ENCODE measurements at regions not wholly inside any gene's neighbourhood (a gene's known extent, or its start where the extent isn't known, plus 50 kb on each side); places are given as distances from the start of the nearest gene placed in this dataset.

DNA sequence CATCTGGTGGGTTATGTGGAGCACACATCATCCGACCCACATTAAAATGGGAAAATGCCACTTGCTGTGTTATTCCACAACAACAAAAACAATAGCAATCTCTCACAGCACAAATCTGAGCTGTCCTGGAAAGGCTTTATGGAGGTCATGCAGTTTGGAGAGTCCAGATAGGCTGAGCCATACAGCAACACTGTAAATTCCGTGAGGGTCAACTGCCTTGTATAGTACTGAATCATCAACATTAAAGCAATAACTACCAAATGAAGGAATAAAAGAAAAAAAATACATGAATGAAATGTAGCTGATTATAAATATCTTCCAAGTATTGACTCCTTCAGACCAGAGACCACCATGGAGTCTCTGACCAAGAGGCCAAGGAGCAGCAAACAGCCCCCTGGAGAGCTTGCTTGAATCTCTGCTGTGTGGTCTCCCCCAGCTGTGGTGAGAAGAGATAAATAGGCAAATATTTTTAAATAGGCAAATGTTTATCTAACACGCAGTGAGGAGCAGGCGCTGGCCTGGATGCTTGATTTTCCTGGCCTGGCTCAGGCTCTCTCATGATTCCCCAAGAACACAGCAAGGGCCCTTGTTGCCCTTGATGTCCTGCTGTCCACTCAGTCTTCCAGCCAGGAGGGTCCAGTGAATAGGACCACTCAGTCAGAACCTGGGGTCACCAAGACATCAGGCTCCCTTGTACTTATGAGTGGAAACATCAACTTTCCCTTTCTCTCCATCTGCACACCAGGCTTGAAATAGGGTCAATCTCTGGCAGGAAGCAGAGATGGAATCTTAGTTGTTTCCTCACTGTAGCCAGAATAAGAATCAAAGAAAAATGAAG is 1021.3 kb downstream of the XPNPEP1 start:
- Histone ChIP-seq H2BK120ac (ENCODE audit: low read depth, low read length) (no peak overlapping the region), H4K8ac (ENCODE audit: low read depth in 2 of 2, low read length in 2 of 2) (no peak overlapping the region), H3K9me3 (ENCODE audit: control insufficient read depth, insufficient read depth, low read length) (no peaks in the 10 kb centered on the region), H3K79me1 (ENCODE audit: low read depth in 1 of 2, low read length in 2 of 2) (no peaks in the 10 kb centered on the region), H3K56ac (ENCODE audit: extremely low read depth, insufficient read depth, low read length) (no peak overlapping the region), H2BK15ac (ENCODE audit: low read depth, low read length) (no peak overlapping the region), H4K5ac (ENCODE audit: low read depth, low read length) (no peak overlapping the region), H3K9ac (ENCODE audit: low read depth, low read length) (no peak overlapping the region), H3K4me2 (ENCODE audit: low read depth, low read length) (no peak overlapping the region), H3K27ac (ENCODE audit: insufficient read depth, low read length) (no peak overlapping the region), H3K9me1 (ENCODE audit: insufficient read depth, low read length) (peaks cover 3% of the 10 kb centered on the region; the same call in 1 of the 2 replicates), H4K91ac (ENCODE audit: insufficient read depth, low read depth, low read length) (no peak overlapping the region), H3K23ac (ENCODE audit: low read depth, low read length) (no peak overlapping the region), H2BK5ac (ENCODE audit: low read depth, low read length, poor library complexity, severe bottlenecking) (no peak overlapping the region), H2AFZ (replicated peaks; ENCODE audit: low read length, poor library complexity) (no peak overlapping the region), H2AK5ac (ENCODE audit: low read depth, low read length) (no peak overlapping the region), H3K4ac (ENCODE audit: low read depth, low read length) (no peak overlapping the region), H2BK20ac (ENCODE audit: low read depth, low read length) (no peak overlapping the region; the same call in 1 of the 2 replicates), H3K4me1 (ENCODE audit: control insufficient read depth, insufficient read depth, low read length) (no peaks in the 10 kb centered on the region), H3K4me3 (ENCODE audit: insufficient read depth, low read depth, low read length) (no peak overlapping the region), H3K14ac (replicated peaks; ENCODE audit: low read depth, low read length) (no peak overlapping the region), H4K20me1 (ENCODE audit: insufficient read depth, low read length) (no peaks in the 10 kb centered on the region), H3K18ac (ENCODE audit: low read depth, low read length) (no peak overlapping the region), H3K36me3 (ENCODE audit: control insufficient read depth, insufficient read depth, low read length) (no peaks in the 10 kb centered on the region), H2AK9ac (replicated peaks; ENCODE audit: low read depth, low read length, poor library complexity) (no peak overlapping the region), H3K27me3 (ENCODE audit: control insufficient read depth, insufficient read depth, low read length) (no peaks in the 10 kb centered on the region)
- DNase-seq (no peak), ATAC-seq (ENCODE audit: low read depth) (peak; percentile 71; the same call in 1 of the 2 replicates)
- CTCF ChIA-PET: no interaction called here
- WGBS, 2 experiments (ENCODE audit: extremely low coverage in 2 of 2, insufficient read length in 1 of 2): no CpG with 5 or more reads among the region's 4 CpGs
- POLR2A ChIA-PET (ENCODE audit: unreplicated experiment): no interaction called here
- TF ChIP-seq BHLHE40 (IDR thresholded peaks at IDR 0.05; ENCODE audit: low read depth, low read length) (no peak), MAZ (IDR thresholded peaks at IDR 0.05; ENCODE audit: borderline replicate concordance, low read depth, low read length) (no peak), MXI1 (IDR thresholded peaks at IDR 0.05; ENCODE audit: borderline replicate concordance, low read depth, low read length) (no peak), RCOR1 (IDR thresholded peaks at IDR 0.05; ENCODE audit: insufficient replicate concordance, low read length) (no peak), MAFK (IDR thresholded peaks at IDR 0.05; ENCODE audit: low read depth, low read length) (no peak)
- TF ChIP-seq, protein P1, sequence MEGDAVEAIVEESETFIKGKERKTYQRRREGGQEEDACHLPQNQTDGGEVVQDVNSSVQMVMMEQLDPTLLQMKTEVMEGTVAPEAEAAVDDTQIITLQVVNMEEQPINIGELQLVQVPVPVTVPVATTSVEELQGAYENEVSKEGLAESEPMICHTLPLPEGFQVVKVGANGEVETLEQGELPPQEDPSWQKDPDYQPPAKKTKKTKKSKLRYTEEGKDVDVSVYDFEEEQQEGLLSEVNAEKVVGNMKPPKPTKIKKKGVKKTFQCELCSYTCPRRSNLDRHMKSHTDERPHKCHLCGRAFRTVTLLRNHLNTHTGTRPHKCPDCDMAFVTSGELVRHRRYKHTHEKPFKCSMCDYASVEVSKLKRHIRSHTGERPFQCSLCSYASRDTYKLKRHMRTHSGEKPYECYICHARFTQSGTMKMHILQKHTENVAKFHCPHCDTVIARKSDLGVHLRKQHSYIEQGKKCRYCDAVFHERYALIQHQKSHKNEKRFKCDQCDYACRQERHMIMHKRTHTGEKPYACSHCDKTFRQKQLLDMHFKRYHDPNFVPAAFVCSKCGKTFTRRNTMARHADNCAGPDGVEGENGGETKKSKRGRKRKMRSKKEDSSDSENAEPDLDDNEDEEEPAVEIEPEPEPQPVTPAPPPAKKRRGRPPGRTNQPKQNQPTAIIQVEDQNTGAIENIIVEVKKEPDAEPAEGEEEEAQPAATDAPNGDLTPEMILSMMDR (conservative IDR thresholded peaks at IDR 0.05; ENCODE audit: low read depth, low read length): no peak
- TF ChIP-seq, protein P2, sequence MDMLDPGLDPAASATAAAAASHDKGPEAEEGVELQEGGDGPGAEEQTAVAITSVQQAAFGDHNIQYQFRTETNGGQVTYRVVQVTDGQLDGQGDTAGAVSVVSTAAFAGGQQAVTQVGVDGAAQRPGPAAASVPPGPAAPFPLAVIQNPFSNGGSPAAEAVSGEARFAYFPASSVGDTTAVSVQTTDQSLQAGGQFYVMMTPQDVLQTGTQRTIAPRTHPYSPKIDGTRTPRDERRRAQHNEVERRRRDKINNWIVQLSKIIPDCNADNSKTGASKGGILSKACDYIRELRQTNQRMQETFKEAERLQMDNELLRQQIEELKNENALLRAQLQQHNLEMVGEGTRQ (IDR thresholded peaks at IDR 0.05; ENCODE audit: low read depth, low read length): no peak
- intact Hi-C loops (cut with micrococcal nuclease) (no loop called here), in situ Hi-C loops (cut with MboI; ENCODE audit: low sequenced_read_pairs) (no loop called here), dilution Hi-C loops (cut with HindIII; ENCODE audit: low sequenced_read_pairs, unreplicated experiment) (no loop called here)
- BruUV-seq (replicated peaks): no TSS peak

Data from IMR-90 (cell line).